Smooth muscle cell (in vitro differentiated cells): ENCODE measurements at regions not wholly inside any gene's neighbourhood (a gene's known extent, or its start where the extent isn't known, plus 50 kb on each side); places are given as distances from the start of the nearest gene placed in this dataset.

Experiments
- DNase-seq: peaks from one replicate; lab custom pipeline; 2025; ENCODE audit not compliant: unreplicated experiment; lab: John Stamatoyannopoulos, UW
- H2AFZ ChIP-seq: fragments of 200-600 bp; sonication (generic); 2 replicates; pipeline ENCODE4 v1.6.0; 2016; ENCODE audit warnings: antibody characterized with exemption, low read depth, mild to moderate bottlenecking
- H3F3A ChIP-seq: fragments of 200-600 bp; sonication (generic); 2 replicates; pipeline ENCODE4 v1.6.0; 2017; ENCODE audit warnings: antibody characterized with exemption, low read depth
- H3K27ac ChIP-seq: fragments of 200-600 bp; sonication (generic); 2 replicates; pipeline ENCODE4 v1.5.1; 2016; ENCODE audit warnings: low read depth, mild to moderate bottlenecking
- H3K27me3 ChIP-seq: fragments of 200-600 bp; sonication (generic); 2 replicates; pipeline ENCODE4 v1.6.1; 2016; ENCODE audit warnings: low read depth, mild to moderate bottlenecking
- H3K36me3 ChIP-seq: fragments of 200-600 bp; sonication (generic); 2 replicates; pipeline ENCODE4 v1.5.1; 2016; ENCODE audit warnings: low read depth
- H3K4me1 ChIP-seq: fragments of 200-600 bp; sonication (generic); 2 replicates; pipeline ENCODE4 v1.5.1; 2016; ENCODE audit warnings: low read depth
- H3K4me2 ChIP-seq: fragments of 200-600 bp; sonication (generic); 2 replicates; pipeline ENCODE4 v1.6.0; 2016; ENCODE audit warnings: mild to moderate bottlenecking
- H3K4me3 ChIP-seq: fragments of 200-600 bp; sonication (generic); 2 replicates; pipeline ENCODE4 v1.5.1; 2016; ENCODE audit warnings: mild to moderate bottlenecking
- H3K79me2 ChIP-seq: fragments of 200-600 bp; sonication (generic); 2 replicates; pipeline ENCODE4 v1.6.0; 2016; ENCODE audit warnings: low read depth, mild to moderate bottlenecking
- H3K9ac ChIP-seq: fragments of 200-600 bp; sonication (generic); 2 replicates; pipeline ENCODE4 v1.6.0; 2016; ENCODE audit warnings: low read depth
- H3K9me3 ChIP-seq: fragments of 200-600 bp; sonication (generic); replicated peaks from 2 replicates; pipeline ENCODE4 v1.5.1; 2016; ENCODE audit warnings: low read depth
- H4K20me1 ChIP-seq: fragments of 200-600 bp; sonication (generic); 2 replicates; pipeline ENCODE4 v1.6.0; 2016; ENCODE audit warnings: low read depth
- CTCF ChIP-seq: fragments of 200-600 bp; sonication (generic); IDR thresholded peaks from 2 replicates; pipeline ENCODE4 v1.5.1; 2017; ENCODE audit warnings: borderline replicate concordance, mild to moderate bottlenecking, antibody characterized with exemption; ENCODE audit not compliant: insufficient read depth, poor library complexity, severe bottlenecking
- WGBS: methylation state at CpG from one replicate; pipeline ENCODE4 v1.1.7; 2016; ENCODE audit warnings: low lambda C conversion rate; 5-methylcytosine and 5-hydroxymethylcytosine counted together

GRCh38 chr4:12416755-12417154 is 988.1 kb upstream of the HS3ST1 start:
- Histone ChIP-seq H2AFZ (no peak overlapping the region), H3K4me1 (no peaks in the 10 kb centered on the region), H3K27me3 (no peaks in the 10 kb centered on the region), H3K9ac (no peak overlapping the region), H3F3A (no peaks in the 10 kb centered on the region), H3K4me2 (no peak overlapping the region), H3K79me2 (no peaks in the 10 kb centered on the region), H3K36me3 (no peaks in the 10 kb centered on the region), H3K4me3 (no peak overlapping the region), H4K20me1 (no peaks in the 10 kb centered on the region), H3K27ac (no peak overlapping the region), H3K9me3 (no peaks in the 10 kb centered on the region)
- no peak for TF ChIP-seq CTCF
- DNase-seq = no peak
- WGBS = 89% methylated on average over 1 of the region's 1 CpG

DNA sequence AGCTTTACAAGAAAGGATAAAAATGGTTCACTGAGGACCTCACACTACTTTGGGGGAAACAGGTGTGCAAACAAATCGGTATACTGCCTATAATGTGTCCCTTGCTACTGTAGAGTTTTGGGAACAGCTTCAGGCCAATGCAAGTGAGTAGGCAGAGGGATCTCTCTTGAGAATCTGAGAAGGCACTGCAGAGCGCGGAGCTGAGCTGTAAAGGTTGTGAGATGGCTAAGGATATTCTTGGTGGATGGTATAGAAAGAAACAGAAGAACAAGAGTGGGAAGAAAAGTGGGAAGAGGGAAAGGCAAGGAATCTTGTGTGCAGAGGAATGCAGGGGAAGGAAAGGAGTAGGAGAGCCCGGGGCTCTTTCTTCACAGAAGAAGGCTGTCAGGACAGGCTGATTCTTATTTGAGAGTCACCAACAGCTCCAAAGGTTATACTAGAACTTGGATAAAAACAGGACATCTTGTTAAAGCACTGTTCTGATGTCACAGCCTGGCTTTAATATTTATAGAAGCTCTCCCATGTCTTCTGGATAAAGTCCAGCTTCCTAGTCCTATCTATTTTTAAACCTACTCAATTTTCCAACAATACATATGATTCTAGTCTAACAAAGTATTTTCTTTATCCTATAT is 985.6 kb upstream of the HS3ST1 start:
- Histone ChIP-seq H3K79me2 (no peaks in the 10 kb centered on the region), H3K27me3 (no peaks in the 10 kb centered on the region), H3K36me3 (no peaks in the 10 kb centered on the region), H3K4me1 (no peaks in the 10 kb centered on the region), H3F3A (no peaks in the 10 kb centered on the region), H4K20me1 (no peaks in the 10 kb centered on the region), H3K4me3 (no peak overlapping the region), H3K9ac (no peak overlapping the region), H3K4me2 (no peak overlapping the region), H3K27ac (no peak overlapping the region), H3K9me3 (no peaks in the 10 kb centered on the region), H2AFZ (no peak overlapping the region)
- DNase-seq = no peak
- WGBS = 85% methylated on average over 4 of the region's 4 CpGs
- TF ChIP-seq CTCF = no peak

DNA sequence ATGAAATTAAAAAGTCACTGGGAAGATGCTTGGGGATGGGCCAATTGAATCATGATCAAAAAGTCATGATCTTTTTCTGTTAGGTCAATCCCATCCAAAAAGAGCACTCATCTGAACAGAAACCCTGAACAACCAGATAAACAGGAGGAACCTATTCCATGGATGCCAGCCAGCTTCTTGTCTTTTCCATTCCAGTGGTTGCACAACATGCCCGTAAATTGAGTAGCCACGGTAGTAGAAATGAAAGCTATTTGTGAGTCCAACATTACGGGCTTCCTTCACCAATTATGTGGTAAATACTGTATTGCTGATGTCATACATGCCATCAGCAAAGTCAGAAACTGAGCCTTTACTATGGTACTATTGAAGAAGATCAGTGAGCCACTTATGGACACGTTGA is 982.4 kb upstream of the HS3ST1 start:
- DNase-seq = no peak
- WGBS = 52% methylated on average over 4 of the region's 4 CpGs
- Histone ChIP-seq H3K4me2 (no peak overlapping the region), H3K4me3 (no peak overlapping the region), H3K79me2 (no peaks in the 10 kb centered on the region), H4K20me1 (no peaks in the 10 kb centered on the region), H3K4me1 (no peaks in the 10 kb centered on the region), H3F3A (no peaks in the 10 kb centered on the region), H3K36me3 (no peaks in the 10 kb centered on the region), H3K27me3 (no peaks in the 10 kb centered on the region), H3K9me3 (no peaks in the 10 kb centered on the region), H3K27ac (no peak overlapping the region), H3K9ac (no peak overlapping the region), H2AFZ (no peak overlapping the region)
- TF ChIP-seq CTCF = no peak

DNA sequence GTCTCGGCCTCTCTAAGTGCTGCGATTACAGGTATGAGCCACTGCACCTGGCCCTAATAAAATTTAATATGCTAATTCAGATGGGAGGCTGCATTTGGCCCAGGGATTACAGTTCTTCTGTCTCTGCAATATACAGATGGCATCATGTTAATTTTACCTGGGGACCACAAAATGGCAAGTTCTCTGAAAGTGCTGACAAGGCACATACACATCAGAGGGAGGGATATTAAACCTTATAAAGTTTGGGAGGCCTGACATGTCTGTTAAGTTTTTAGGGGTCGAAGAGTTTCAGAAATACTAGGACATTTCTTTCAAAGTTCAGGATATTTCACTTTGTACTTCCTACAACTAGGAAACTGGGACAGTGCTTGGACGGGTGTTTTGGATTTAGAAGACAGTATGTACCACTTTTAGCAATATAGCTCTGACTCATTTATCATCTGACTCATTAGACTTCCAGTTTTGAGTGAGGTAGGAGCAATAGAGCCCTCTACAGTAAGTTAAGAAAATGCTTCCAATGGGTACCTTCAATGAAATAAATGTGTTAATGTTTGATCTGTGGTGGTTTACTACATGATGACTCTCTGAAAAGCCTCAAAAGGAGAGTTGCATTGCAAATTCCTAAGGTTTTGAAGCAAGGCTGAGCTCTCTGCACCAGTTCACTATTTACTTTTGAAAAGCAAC is 981.0 kb upstream of the HS3ST1 start:
- TF ChIP-seq CTCF = peak; percentile 20
- Histone ChIP-seq H3K27me3 (no peaks in the 10 kb centered on the region), H3K79me2 (no peaks in the 10 kb centered on the region)

More for the DNA sequence above, 981.0 kb upstream of the HS3ST1 start:
- Histone ChIP-seq H3K9me3 (no peaks in the 10 kb centered on the region), H3F3A (no peaks in the 10 kb centered on the region), H3K4me3 (no peak overlapping the region), H3K4me1 (no peaks in the 10 kb centered on the region), H3K27ac (no peak overlapping the region), H3K36me3 (no peaks in the 10 kb centered on the region), H3K4me2 (no peak overlapping the region), H2AFZ (no peak overlapping the region), H4K20me1 (no peaks in the 10 kb centered on the region), H3K9ac (no peak overlapping the region)
- 76% methylated on average over 4 of the region's 4 CpGs for WGBS
- DNase-seq = no peak
